Tibial nerve (tissue), 4 donors: ENCODE measurements at regions not wholly inside any gene's neighbourhood (a gene's known extent, or its start where the extent isn't known, plus 50 kb on each side); places are given as distances from the start of the nearest gene placed in this dataset.

Experiments used
- DNase-seq, 2 donors: peaks; one replicate each; pipeline ENCODE4 v3.0.0-alpha.2; 2019; ENCODE audit warnings: low spot score in 2 of 2
- H3K27ac ChIP-seq, 4 donors: fragments of 200-600 bp; sonication (generic) in 3 of 4; one replicate each; pipeline ENCODE4 v1.5.1; 2017 to 2019; ENCODE audit warnings: mild to moderate bottlenecking in 1 of 4
- H3K27me3 ChIP-seq, 2 donors: fragments of 200-600 bp; sonication (generic) in 1 of 2; one replicate each; pipeline versions ENCODE4 v1.5.1 to v1.6.0; 2017 to 2019
- H3K36me3 ChIP-seq, 3 donors: fragments of 200-600 bp; sonication (generic); one replicate each; pipeline ENCODE4 v1.5.1; 2018 to 2019
- H3K4me1 ChIP-seq, 4 donors: fragments of 200-600 bp; sonication (generic) in 3 of 4; one replicate each; pipeline ENCODE4 v1.5.1; 2017 to 2019
- H3K4me3 ChIP-seq, 4 donors: fragments of 200-600 bp; sonication (generic) in 3 of 4; one replicate each; pipeline ENCODE4 v1.5.1; 2017 to 2019; ENCODE audit warnings: mild to moderate bottlenecking in 1 of 4, moderate library complexity in 1 of 4
- H3K9me3 ChIP-seq, 4 donors: fragments of 200-600 bp; sonication (generic) in 3 of 4; one replicate each; pipeline ENCODE4 v1.5.1; 2017 to 2019
- CTCF ChIP-seq, 5 experiments: fragments of 200-600 bp in 3 of 5; fragments of 450-650 bp in 2 of 5; sonication (generic) in 3 of 5; IDR thresholded peaks; one replicate each; pipeline ENCODE4 v1.5.1; 2016 to 2019; ENCODE audit warnings: antibody characterized with exemption in 5 of 5, mild to moderate bottlenecking in 3 of 5, moderate library complexity in 2 of 5
- EP300 ChIP-seq, 2 donors: sonication (generic); formaldehyde crosslinking; IDR thresholded peaks; one replicate each; pipeline ENCODE4 v1.6.1; 2017; ENCODE audit warnings: antibody characterized with exemption in 2 of 2, mild to moderate bottlenecking in 1 of 2
- POLR2A ChIP-seq, 2 donors: fragments of 450-650 bp; IDR thresholded peaks; one replicate each; pipeline ENCODE4 v1.6.1; 2017; ENCODE audit warnings: antibody characterized with exemption in 2 of 2, mild to moderate bottlenecking in 2 of 2, moderate library complexity in 2 of 2
- WGBS, 2 donors: methylation state at CpG; one replicate each; pipeline ENCODE4 v1.1.5; 2018; 5-methylcytosine and 5-hydroxymethylcytosine counted together

- H3K9me3 ChIP-seq: peaks cover 0 to 20% (median 0%) of the 10 kb centered on the region in 4 donors
- no peaks in the 10 kb centered on the region for H3K36me3 ChIP-seq
- no peak for DNase-seq
- no peak overlapping the region for H3K27ac ChIP-seq
- TF ChIP-seq POLR2A (IDR thresholded peaks at IDR 0.05) (no peak), CTCF (IDR thresholded peaks at IDR 0.05) (no peak), EP300 (IDR thresholded peaks at IDR 0.05) (no peak)
- H3K4me3 ChIP-seq: no peak overlapping the region
- H3K27me3 ChIP-seq: no peaks in the 10 kb centered on the region
- H3K4me1 ChIP-seq: no peaks in the 10 kb centered on the region
- 93 to 94% methylated on average over 2 of the region's 2 CpGs for WGBS, 2 donors
Measured at GRCh38 chr6:62819640-62820039, 391.6 kb upstream of the FKBP1C start.

- no peaks in the 10 kb centered on the region for H3K4me1 ChIP-seq
- H3K4me3 ChIP-seq: no peak overlapping the region
- H3K36me3 ChIP-seq: no peaks in the 10 kb centered on the region
- WGBS, 2 donors: 77 to 79% methylated on average over 1 of the region's 1 CpG
- no peak overlapping the region for H3K27ac ChIP-seq
- no peak for DNase-seq
- no peaks in the 10 kb centered on the region for H3K27me3 ChIP-seq
- H3K9me3 ChIP-seq: no peaks in the 10 kb centered on the region
- TF ChIP-seq CTCF (IDR thresholded peaks at IDR 0.05): no peak
- TF ChIP-seq POLR2A (IDR thresholded peaks at IDR 0.05): no peak
- TF ChIP-seq EP300 (IDR thresholded peaks at IDR 0.05): no peak
Measured at GRCh38 chr6:62808565-62809293, 402.5 kb upstream of the FKBP1C start.

- Histone ChIP-seq H3K27me3 (no peaks in the 10 kb centered on the region), H3K4me3 (no peak overlapping the region), H3K9me3 (no peaks in the 10 kb centered on the region), H3K27ac (no peak overlapping the region), H3K4me1 (no peaks in the 10 kb centered on the region), H3K36me3 (no peaks in the 10 kb centered on the region)
- DNase-seq: no peak
- 54 to 67% methylated on average over 4 of the region's 4 CpGs for WGBS, 2 donors
- TF ChIP-seq EP300 (IDR thresholded peaks at IDR 0.05) (no peak), CTCF (IDR thresholded peaks at IDR 0.05) (no peak), POLR2A (IDR thresholded peaks at IDR 0.05) (no peak)
Measured at GRCh38 chr6:62805431-62805830, 405.8 kb upstream of the FKBP1C start.

- Histone ChIP-seq H3K9me3 (no peaks in the 10 kb centered on the region), H3K36me3 (no peaks in the 10 kb centered on the region), H3K4me1 (no peaks in the 10 kb centered on the region), H3K27ac (no peak overlapping the region), H3K27me3 (no peaks in the 10 kb centered on the region), H3K4me3 (no peak overlapping the region)
- 86% methylated on average over 7 of the region's 7 CpGs for WGBS, 2 donors
- no peak for TF ChIP-seq POLR2A (IDR thresholded peaks at IDR 0.05)
- TF ChIP-seq CTCF (IDR thresholded peaks at IDR 0.05): no peak
- no peak for TF ChIP-seq EP300 (IDR thresholded peaks at IDR 0.05)
- DNase-seq: no peak
Measured at GRCh38 chr6:62803094-62803493, 408.2 kb upstream of the FKBP1C start.

- TF ChIP-seq CTCF (IDR thresholded peaks at IDR 0.05) (no peak), EP300 (IDR thresholded peaks at IDR 0.05) (no peak), POLR2A (IDR thresholded peaks at IDR 0.05) (no peak)
- no peak overlapping the region for H3K4me3 ChIP-seq
- H3K4me1 ChIP-seq: no peaks in the 10 kb centered on the region
- H3K27ac ChIP-seq: no peak overlapping the region
- H3K27me3 ChIP-seq: no peaks in the 10 kb centered on the region
- H3K36me3 ChIP-seq: no peaks in the 10 kb centered on the region
- H3K9me3 ChIP-seq: no peaks in the 10 kb centered on the region
- 65 to 79% methylated on average over 4 of the region's 4 CpGs for WGBS, 2 donors
- DNase-seq: no peak
Measured at GRCh38 chr6:62797190-62797589, 414.1 kb upstream of the FKBP1C start.
